Dermis microvascular lymphatic vessel endothelial cell (primary cell): ENCODE measurements at regions not wholly inside any gene's neighbourhood (a gene's known extent, or its start where the extent isn't known, plus 50 kb on each side); places are given as distances from the start of the nearest gene placed in this dataset.

Experiments used
- DNase-seq, 2 donors: peaks; one replicate each; pipeline versions ENCODE4 v3.0.0 to v3.0.0-alpha.2; 2010; ENCODE audit warnings: low read depth in 2 of 2

DNA sequence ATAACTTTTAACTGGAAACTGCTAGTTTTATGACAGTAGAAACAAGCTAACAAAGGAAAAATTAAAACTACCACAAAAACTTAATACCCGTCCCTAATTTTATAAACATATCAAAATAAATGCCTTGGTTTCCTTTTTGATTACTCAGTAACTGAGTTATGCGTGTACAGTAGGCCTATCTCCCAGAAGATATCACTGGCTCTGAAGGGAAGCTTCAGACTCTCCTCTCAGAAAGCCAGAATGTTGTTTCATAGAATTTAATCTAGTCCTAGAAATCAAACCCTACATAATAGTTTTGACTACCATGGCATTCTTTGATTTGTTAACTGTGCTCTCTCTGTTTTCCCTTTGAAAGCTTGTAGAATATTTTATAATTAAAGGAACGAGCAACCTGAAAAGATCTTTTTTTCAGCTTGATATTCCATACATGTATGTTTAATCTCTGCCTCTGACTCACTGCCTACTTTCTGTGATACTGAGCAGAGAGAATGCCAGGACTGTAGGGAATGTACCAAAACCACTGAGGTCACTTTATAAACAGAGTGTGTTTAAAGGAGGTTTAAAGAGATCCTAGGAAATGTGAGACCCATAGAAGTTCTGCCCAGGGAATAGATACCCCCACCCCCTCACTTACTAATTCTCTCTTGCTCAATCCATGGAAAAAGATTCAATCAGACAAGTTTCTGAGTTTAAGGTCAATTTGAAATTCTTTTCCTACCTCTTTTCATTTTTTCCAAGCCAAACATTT, 311.5 kb downstream of the HDGFL1 start:
- peak; percentile 72 to 90 for DNase-seq

GRCh38 chr6:22882581-22882980, 313.2 kb downstream of the HDGFL1 start:
- peak in 1 of 2 donors; percentile 36 for DNase-seq

DNA sequence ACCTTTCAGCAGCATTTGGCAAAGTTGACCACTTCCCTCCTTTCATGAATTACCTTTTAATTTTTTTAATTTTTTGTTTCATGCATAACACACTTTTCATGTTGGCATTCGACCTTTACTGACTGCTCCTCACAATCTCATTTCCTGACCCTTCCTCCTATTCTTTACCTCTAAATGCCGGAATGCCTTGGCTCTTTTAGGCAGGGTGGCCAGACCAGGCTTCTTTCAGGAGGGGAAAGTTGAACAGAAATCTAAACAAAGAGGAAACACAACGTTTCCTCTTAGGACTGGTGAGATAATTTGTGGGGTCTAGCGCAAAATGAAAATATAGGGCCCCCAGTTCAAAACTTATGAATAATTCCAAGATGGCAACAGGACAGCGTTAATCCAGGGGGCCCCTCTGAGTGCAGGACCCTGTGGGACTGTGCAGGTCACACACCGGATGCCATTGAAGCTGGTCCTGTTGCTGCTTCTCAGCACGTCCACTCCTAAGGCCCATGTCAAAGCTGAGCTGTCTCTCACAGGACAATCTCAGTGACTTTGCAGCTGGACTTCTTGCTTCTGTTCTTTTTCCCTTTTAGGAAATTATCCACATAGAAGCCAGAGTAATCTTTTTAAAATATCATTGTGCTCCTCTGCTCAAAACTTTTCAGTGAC, 313.8 kb downstream of the HDGFL1 start:
- DNase-seq: peak in 1 of 2 donors; percentile 70

DNA sequence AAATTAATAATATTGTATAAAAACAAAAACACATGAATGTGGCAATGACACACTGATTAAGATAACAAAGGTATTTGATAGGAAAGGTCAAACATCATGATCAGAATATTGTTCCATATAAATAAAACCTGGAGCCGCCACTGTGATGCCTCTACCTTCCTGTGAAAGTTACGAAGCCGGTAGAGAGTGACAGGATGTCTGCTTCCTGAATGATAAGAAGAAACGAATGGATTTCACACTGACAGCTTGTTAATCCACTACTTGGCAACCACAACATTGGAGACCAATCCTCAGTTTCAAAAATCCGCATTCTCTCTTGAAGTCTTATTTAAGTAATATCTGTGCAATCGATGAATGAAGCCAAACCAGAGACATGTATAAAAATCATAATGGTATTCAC, 315.1 kb downstream of the HDGFL1 start:
- DNase-seq: peak; percentile 99

- DNase-seq: peak in 1 of 2 donors; percentile 41
These were observed 317.6 kb downstream of the HDGFL1 start for GRCh38 chr6:22886650-22887581.

- peak; percentile 87 to 91 for DNase-seq
These were observed 318.9 kb downstream of the HDGFL1 start for GRCh38 chr6:22888163-22888752.

DNA sequence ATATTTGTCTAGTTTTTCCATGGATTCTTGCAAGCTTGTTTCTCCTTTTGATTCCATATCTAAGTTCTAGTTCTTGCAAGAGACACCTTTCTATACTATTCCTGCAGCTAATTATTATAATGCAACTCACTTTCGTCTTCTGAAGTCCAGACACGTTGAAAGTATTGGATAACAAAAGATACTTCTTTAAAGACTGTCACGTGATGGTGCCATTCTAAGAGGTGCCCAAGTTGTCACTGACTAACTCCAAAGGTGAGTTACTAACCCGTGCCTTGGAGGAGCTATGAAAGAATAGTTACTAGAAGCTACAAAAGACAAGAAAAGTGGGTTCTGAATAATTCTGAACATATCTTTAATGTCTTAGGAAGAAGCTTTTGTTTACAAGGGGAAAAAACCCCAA, 322.6 kb downstream of the HDGFL1 start:
- DNase-seq: no peak

GRCh38 chr6:22892452-22892851, 323.1 kb downstream of the HDGFL1 start:
- DNase-seq: peak; percentile 69 to 92

DNA sequence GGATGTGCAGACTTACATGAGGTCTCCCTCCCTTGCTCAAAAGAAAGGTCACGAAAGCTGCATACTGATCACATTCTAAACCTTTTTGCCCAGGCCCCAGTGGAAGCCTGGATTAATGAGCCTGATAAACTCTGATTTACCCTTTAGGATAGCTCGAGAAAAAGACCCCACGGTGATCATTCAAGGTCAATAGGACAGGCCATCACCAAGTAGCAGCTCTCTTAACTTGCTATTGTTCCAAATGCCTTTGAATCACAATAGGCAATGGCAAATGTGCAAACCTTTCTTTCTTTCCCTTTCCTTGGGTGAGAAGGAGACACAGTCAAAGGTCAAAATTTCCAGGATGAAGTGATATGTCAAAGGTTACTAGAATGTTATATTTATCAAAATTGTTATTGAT, 327.3 kb downstream of the HDGFL1 start:
- DNase-seq: no peak

- DNase-seq: no peak
These were observed 330.1 kb downstream of the HDGFL1 start for GRCh38 chr6:22899426-22899825.

DNA sequence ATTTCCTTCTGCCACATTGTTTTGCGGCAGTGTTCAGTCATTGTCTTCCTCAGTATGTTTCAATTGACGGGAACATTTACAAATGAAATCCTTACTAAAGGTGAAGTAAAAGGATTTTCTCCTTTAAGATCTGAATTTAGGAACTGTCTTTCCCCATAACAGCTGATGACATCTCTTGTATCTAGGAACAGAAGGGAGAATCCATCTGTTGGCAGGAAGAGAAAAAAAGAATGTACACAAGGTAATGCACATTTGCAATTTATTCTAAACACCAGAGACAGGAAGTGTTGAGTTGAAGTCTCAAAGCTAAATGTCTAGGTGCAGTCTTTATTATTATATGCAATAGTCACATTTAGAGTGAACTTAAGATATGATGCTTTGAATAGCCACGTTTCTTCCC, 334.5 kb downstream of the HDGFL1 start:
- no peak for DNase-seq

DNA sequence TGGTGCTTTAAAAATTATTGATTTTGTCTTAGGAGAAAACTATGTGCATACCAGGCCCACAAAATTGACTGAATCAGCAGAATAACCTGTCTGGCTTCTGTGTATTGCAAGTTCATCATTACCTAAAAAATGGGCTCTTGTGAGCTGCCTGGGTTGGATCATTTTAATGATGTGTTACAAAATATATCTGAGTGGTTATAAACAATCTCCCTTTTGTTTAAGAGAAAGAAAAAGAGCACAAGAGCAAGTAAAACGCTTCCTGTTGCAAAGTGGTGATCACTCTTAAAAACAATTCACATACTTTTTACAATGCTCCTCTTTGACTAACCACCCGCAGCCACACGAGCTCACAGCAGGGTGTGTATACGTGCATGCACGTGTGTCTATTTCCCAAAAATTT, 335.1 kb downstream of the HDGFL1 start:
- DNase-seq: peak in 1 of 2 donors; percentile 66

GRCh38 chr6:22906091-22906549, 336.8 kb downstream of the HDGFL1 start:
- peak in 1 of 2 donors; percentile 50 for DNase-seq

DNA sequence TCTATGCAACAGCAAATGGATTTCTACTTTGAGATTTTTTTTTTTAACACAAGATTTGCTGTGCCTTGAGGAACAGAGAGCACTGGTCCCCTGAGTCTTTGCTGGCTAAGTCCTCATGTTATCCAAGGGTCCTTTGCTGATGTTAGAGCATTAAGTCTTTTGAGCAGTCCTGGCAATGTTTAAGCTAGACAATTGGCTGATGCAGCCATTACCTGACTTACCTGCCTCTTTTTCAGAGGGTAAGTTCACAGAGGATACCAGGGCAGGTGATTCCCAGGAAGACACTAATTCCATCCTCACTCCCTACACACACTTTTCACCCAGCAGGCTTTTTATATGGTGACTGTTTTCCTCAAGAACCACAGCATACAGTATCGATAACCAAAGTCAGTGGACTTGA, 337.7 kb downstream of the HDGFL1 start:
- DNase-seq: no peak

GRCh38 chr6:22910370-22910769, 341.0 kb downstream of the HDGFL1 start:
- no peak for DNase-seq

- no peak for DNase-seq
These were observed 344.2 kb downstream of the HDGFL1 start for GRCh38 chr6:22913612-22914011.

- DNase-seq: no peak
These were observed 348.0 kb downstream of the HDGFL1 start for GRCh38 chr6:22917344-22917743.

- DNase-seq: peak in 1 of 2 donors; percentile 17
These were observed 352.5 kb downstream of the HDGFL1 start for GRCh38 chr6:22921828-22922227.

DNA sequence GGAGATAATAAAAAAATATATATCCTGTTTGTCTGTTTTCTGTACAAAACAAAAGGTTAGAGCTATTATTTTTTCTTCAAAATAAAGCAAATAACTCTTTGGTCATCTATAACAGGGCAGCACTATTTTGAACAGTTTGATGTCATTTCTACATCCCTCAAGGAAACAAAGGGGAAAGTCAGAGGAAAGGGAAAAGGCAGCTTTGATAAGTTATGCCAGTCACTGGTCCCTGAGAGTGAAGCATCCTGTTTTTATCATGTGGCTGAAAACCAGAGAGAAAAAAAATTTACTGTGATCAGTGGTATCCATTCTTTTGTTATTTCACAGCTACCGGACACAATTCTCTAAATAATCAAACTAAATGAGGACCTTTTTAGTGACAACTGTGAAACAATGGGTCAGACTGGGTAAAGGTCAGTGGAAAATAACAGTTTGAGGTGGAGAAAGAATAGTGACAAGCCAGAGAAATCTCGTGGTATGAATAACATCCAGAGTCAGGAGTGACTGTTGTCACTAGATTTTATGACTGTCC, 356.0 kb downstream of the HDGFL1 start:
- peak; percentile 85 to 92 for DNase-seq

- DNase-seq: peak in 1 of 2 donors; percentile 23
These were observed 356.8 kb downstream of the HDGFL1 start for GRCh38 chr6:22925920-22926789.
